Stomach (tissue), 8 donors: ENCODE measurements at regions not wholly inside any gene's neighbourhood (a gene's known extent, or its start where the extent isn't known, plus 50 kb on each side); places are given as distances from the start of the nearest gene placed in this dataset.

Source experiments
- DNase-seq, 2 donors: peaks; one replicate each; pipeline versions ENCODE4 v3.0.0 to v3.0.0-alpha.2; 2013 to 2019
- H3K27ac ChIP-seq, 5 donors: fragments of 200-600 bp in 4 of 5; sonication (generic) in 4 of 5; one replicate each; pipeline ENCODE4 v1.5.1; 2013 to 2019; ENCODE audit warnings: mild to moderate bottlenecking in 1 of 5, moderate library complexity in 1 of 5
- H3K27me3 ChIP-seq, 3 donors: fragments of 200-600 bp; sonication (generic); one replicate each; pipeline ENCODE4 v1.5.1; 2017 to 2019; ENCODE audit warnings: mixed run types in 1 of 3
- H3K36me3 ChIP-seq, 4 donors: fragments of 200-600 bp; sonication (generic); 1 replicate in 3 of 4; 2 replicates in 1 of 4; pipeline ENCODE4 v1.5.1; 2016 to 2019
- H3K4me1 ChIP-seq, 4 donors: fragments of 200-600 bp; sonication (generic); one replicate each; pipeline ENCODE4 v1.5.1; 2016 to 2019
- H3K4me3 ChIP-seq, 4 donors: fragments of 200-600 bp; sonication (generic) in 3 of 4; one replicate each; pipeline ENCODE4 v1.5.1; 2016 to 2019; ENCODE audit warnings: mild to moderate bottlenecking in 1 of 4
- H3K9me3 ChIP-seq, 4 donors: fragments of 200-600 bp; sonication (generic); one replicate each; pipeline ENCODE4 v1.5.1; 2016 to 2019
- EP300 ChIP-seq: sonication (generic); formaldehyde crosslinking; IDR thresholded peaks from one replicate; pipeline ENCODE4 v1.6.1; 2017; ENCODE audit warnings: antibody characterized with exemption
- POLR2A ChIP-seq, 4 donors: fragments of 450-650 bp; IDR thresholded peaks; one replicate each; pipeline ENCODE4 v1.6.1; 2016; ENCODE audit warnings: antibody characterized with exemption in 4 of 4, control low read depth in 2 of 4, mild to moderate bottlenecking in 1 of 4, moderate library complexity in 1 of 4
- POLR2AphosphoS5 ChIP-seq, 3 donors: sonication (generic); formaldehyde crosslinking; IDR thresholded peaks; one replicate each; pipeline ENCODE4 v1.6.1; 2016; ENCODE audit warnings: antibody characterized with exemption in 3 of 3
- WGBS, 5 donors: extraction: QIAGEN DNeasy Blood & Tissue Kit in 3 of 5; methylation state at CpG; one replicate each; pipeline versions ENCODE4 v1.1.5 to v1.1.7; 2013 to 2018; 5-methylcytosine and 5-hydroxymethylcytosine counted together
- intact Hi-C: fragments of 100-400 bp; cut with DNase I; formaldehyde crosslinking; loops from one replicate; pipeline ENCODE4 v1.15.1; 2023; ENCODE audit warnings: low total_unique reads
- TF ChIP-seq, protein P1 (sequence below), 7 experiments: fragments of 450-650 bp in 4 of 7; fragments of 200-600 bp in 3 of 7; sonication (generic) in 3 of 7; IDR thresholded peaks; one replicate each; pipeline ENCODE4 v1.5.1; 2016 to 2019; ENCODE audit warnings: antibody characterized with exemption in 7 of 7, control low read depth in 2 of 7, mild to moderate bottlenecking in 1 of 7
- donor health status: healthy with polysubstance abuse.
- donor health status: Bipolar disorder and iron deficiency.
- donor health status: healthy.

DNA sequence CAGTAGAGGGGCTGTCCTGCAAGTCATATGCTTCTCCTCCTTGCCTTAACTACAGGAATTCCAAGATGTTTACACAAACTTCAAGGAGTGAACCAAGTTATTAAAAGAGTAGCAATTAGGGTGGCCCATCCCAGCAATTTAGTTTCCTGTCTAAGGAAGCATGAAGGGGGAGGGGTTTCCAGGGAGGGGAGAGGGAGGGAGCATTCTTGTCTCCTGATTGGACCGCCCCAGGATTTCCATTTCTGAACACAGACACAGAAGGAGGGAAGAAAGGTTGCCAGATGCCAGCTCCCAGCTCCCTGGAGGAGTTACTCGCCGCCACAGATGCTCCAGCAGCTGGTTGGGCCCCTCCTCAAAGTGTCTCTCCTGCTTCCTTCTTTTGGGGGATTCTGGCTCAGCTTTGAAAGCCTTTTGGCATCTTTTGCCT lies 107.6 kb downstream of the TRIB2 start:
- Histone ChIP-seq H3K36me3 (no peaks in the 10 kb centered on the region), H3K9me3 (no peaks in the 10 kb centered on the region), H3K4me3 (no peak overlapping the region), H3K4me1 (peaks cover 5 to 21% (median 12%) of the 10 kb centered on the region in 4 donors), H3K27me3 (no peaks in the 10 kb centered on the region), H3K27ac (peak overlapping the region in 4 of 5 donors; percentile 53 to 79 (median 64))
- peak in 1 of 2 donors; percentile 71 for DNase-seq
- 52 to 77% (median 67%) methylated on average over 3 of the region's 3 CpGs for WGBS, 5 donors
- TF ChIP-seq POLR2AphosphoS5 (IDR thresholded peaks at IDR 0.05) (no peak), EP300 (no peak), POLR2A (IDR thresholded peaks at IDR 0.05) (no peak)
- TF ChIP-seq, protein P1, sequence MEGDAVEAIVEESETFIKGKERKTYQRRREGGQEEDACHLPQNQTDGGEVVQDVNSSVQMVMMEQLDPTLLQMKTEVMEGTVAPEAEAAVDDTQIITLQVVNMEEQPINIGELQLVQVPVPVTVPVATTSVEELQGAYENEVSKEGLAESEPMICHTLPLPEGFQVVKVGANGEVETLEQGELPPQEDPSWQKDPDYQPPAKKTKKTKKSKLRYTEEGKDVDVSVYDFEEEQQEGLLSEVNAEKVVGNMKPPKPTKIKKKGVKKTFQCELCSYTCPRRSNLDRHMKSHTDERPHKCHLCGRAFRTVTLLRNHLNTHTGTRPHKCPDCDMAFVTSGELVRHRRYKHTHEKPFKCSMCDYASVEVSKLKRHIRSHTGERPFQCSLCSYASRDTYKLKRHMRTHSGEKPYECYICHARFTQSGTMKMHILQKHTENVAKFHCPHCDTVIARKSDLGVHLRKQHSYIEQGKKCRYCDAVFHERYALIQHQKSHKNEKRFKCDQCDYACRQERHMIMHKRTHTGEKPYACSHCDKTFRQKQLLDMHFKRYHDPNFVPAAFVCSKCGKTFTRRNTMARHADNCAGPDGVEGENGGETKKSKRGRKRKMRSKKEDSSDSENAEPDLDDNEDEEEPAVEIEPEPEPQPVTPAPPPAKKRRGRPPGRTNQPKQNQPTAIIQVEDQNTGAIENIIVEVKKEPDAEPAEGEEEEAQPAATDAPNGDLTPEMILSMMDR (IDR thresholded peaks at IDR 0.05): no peak
- intact Hi-C loops: no loop called here

DNA sequence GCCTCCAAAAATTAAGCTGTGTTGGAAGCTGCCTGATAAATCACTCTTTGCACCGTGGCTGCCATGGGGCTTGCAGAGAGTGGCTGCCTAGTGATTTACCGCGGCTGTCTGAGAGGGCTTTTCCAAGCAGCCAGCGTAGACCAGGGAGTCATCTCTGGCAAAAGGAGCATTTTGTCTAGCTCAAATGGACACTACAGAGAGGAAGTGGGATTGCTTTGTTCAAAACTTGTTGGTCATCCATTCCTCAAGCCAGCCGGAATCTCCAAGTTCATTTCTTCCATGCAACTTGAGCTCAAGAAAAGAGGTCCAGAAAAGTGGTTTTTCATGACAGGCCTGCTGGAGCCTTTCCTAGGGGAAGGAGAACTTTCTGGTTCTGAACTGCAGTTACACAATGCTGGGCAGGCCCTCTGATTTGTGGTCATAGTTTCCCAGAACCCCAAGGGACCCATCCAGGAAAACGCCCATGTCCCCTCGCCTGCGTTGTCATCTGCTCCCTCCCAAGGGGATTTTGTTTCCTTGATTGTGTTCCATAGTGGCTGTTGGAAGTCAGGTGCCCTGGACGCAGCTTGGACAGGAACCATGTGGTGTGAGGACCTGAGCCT lies 108.1 kb downstream of the TRIB2 start:
- intact Hi-C loops: no loop called here
- WGBS, 5 donors: 60 to 75% (median 70%) methylated on average over 9 of the region's 9 CpGs
- no peaks in the 10 kb centered on the region for H3K27me3 ChIP-seq

DNA sequence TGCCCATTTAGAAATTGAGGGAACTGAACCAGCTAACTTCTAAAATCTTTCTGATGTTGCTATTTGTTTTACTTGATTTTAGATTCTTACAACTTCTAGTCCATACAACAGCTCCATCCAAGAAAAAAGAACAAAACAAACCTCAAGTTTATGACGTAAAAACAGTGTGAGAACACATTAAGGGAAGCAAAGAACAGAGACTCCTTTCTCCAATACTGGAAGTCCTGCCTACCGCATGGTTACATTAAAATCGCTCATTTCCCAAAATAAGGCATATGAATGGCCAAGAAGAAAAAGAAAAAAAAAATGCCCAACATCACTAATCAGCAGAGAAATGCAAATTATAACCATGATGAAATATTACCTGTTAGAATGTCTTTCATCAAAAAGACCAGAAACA lies 110.0 kb downstream of the TRIB2 start:
- Histone ChIP-seq H3K4me3 (no peak overlapping the region), H3K9me3 (no peaks in the 10 kb centered on the region), H3K27me3 (no peaks in the 10 kb centered on the region), H3K36me3 (no peaks in the 10 kb centered on the region), H3K4me1 (peaks cover 0 to 14% (median 8%) of the 10 kb centered on the region in 4 donors), H3K27ac (no peak overlapping the region)
- intact Hi-C loops: no loop called here
- WGBS, 5 donors: 90 to 94% (median 92%) methylated on average over 3 of the region's 3 CpGs
- TF ChIP-seq, protein P1 (IDR thresholded peaks at IDR 0.05): no peak
- no peak for TF ChIP-seq POLR2AphosphoS5 (IDR thresholded peaks at IDR 0.05)
- no peak for TF ChIP-seq POLR2A (IDR thresholded peaks at IDR 0.05)
- TF ChIP-seq EP300: no peak
- no peak for DNase-seq

More for the DNA sequence above, 108.1 kb downstream of the TRIB2 start:
- peaks cover under 1 to 16% (median 10%) of the 10 kb centered on the region in 4 donors for H3K4me1 ChIP-seq
- no peak overlapping the region for H3K4me3 ChIP-seq
- H3K27ac ChIP-seq: peak overlapping the region in 4 of 5 donors; percentile 53 to 79 (median 64)
- H3K36me3 ChIP-seq: no peaks in the 10 kb centered on the region
- DNase-seq: peak in 1 of 2 donors; percentile 56
- H3K9me3 ChIP-seq: no peaks in the 10 kb centered on the region
- TF ChIP-seq, protein P1 (IDR thresholded peaks at IDR 0.05): no peak
- peak; percentile 61 for TF ChIP-seq EP300
- TF ChIP-seq POLR2AphosphoS5 (IDR thresholded peaks at IDR 0.05): peak in 2 of 3 donors; percentile 18 to 29

DNA sequence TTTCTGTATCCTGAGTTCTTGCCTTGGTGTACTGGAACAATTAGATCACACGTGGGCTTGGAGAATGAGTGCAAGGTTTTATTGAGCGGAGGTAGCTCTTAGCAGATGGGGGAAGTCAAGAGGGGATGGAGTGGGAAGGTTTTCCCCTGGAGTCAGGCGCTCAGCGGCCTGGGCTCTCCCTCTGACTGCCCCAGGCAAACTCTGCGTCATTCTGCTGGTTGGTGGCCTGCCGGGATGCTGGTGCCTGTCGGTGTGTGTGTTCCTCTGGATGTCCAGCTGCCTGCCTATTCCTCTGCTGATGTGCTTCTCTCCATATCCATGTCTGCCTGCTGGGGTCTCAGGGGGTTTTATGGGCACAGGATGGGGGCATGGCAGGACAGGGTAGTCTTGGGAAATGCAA lies 111.0 kb downstream of the TRIB2 start:
- WGBS, 5 donors: 88 to 95% (median 92%) methylated on average over 7 of the region's 7 CpGs
- Histone ChIP-seq H3K27me3 (no peaks in the 10 kb centered on the region), H3K4me1 (peaks cover 0 to 14% (median 8%) of the 10 kb centered on the region in 4 donors), H3K27ac (no peak overlapping the region), H3K36me3 (no peaks in the 10 kb centered on the region), H3K9me3 (no peaks in the 10 kb centered on the region), H3K4me3 (no peak overlapping the region)
- DNase-seq: no peak
- intact Hi-C loops: no loop called here
- TF ChIP-seq EP300 (no peak), POLR2AphosphoS5 (IDR thresholded peaks at IDR 0.05) (no peak), POLR2A (IDR thresholded peaks at IDR 0.05) (no peak)
- TF ChIP-seq, protein P1 (IDR thresholded peaks at IDR 0.05): no peak
